ENCODE measurements at regions not wholly inside any gene's neighbourhood (a gene's known extent, or its start where the extent isn't known, plus 50 kb on each side); places are given as distances from the start of the nearest gene placed in this dataset.

- no peak for TF ChIP-seq CTCF (IDR thresholded peaks at IDR 0.05)
- TF ChIP-seq POLR2AphosphoS5 (IDR thresholded peaks at IDR 0.05; ENCODE audit: insufficient read depth in 1 of 2, low read depth in 1 of 2), result no peak
These were observed 148.9 kb upstream of the RBFOX1 start for GRCh38 chr16:7183768-7184167.

Measured in vagina (tissue), 2 donors.